ENCODE measurements at regions not wholly inside any gene's neighbourhood (a gene's known extent, or its start where the extent isn't known, plus 50 kb on each side); places are given as distances from the start of the nearest gene placed in this dataset.
A peak's percentile ranks its signal among the peaks of the same experiment; 100 is the strongest.

DNA sequence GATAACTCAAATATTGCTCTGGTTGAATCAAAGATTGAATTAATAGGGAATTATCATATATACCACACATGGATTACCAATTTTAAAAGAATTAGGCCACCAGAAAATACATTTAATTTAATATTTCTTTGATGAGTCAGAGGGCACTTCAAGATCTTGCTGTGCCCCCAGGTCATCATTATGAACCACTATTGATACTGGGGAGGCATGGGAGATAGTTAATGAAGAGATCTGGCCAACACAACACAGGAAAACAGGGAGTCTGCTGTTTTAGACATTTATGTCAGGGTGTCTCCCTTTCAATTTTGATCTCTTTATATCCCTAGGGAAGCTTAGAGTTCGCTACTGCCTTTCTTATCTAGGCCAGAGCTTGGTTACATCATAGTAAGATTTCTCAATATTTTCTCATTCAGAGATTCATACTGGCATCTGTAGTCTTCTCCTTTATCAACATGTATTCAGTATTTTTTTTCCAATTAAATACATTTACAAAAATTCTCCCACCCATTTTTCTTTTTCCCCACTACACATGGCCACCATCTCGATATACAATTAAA is 158.3 kb upstream of the ZFHX3 start:
- H3K9ac ChIP-seq (ENCODE audit: low read depth in 1 of 2, low read length in 2 of 2): no peak overlapping the region
- no peak overlapping the region for H3K27ac ChIP-seq (ENCODE audit: low read depth in 2 of 2, low read length in 2 of 2)
- peaks cover 18 to 28% of the 10 kb centered on the region in 2 donors for H3K4me1 ChIP-seq (ENCODE audit: control insufficient read depth in 2 of 2, insufficient read depth in 2 of 2, low read length in 2 of 2)

DNA sequence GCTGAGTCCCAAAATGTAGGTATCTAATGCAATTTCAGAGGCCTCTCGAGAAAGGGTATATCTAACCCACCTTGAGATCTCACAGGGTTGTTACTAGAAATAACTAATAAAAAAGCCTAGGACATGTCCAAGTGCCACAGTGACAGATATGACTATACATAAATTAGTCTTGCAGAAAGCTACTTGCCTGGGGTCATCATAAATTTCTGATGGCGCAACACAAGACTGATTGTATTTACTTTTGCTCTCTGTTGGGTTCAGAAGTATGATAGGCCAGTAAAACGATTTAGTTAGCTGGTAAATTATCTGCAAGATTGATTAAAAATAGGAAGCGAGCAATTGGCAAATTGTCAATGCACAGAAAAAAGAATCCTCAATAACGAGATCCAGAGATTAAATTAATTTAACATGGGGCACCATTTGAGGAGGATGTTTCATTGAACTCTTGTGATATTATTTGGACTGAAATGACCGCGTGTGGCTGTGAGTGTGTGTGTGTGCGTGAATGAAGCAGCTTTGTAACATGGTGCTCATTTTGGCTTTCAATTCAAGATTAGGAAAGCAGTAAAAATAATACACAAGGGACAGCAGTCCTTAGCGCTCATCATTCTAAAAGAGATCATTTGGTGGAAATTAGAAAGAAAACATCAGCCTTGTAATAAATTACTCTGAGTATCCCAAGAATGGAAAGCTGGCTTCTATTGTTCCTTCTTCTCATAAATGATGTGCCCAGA is 157.4 kb upstream of the ZFHX3 start:
- no peaks in the 10 kb centered on the region for H3K9me3 ChIP-seq (ENCODE audit: control insufficient read depth in 2 of 2, low read length in 2 of 2)
- H3K36me3 ChIP-seq (ENCODE audit: control insufficient read depth in 2 of 2, insufficient read depth in 2 of 2, low read length in 2 of 2): no peaks in the 10 kb centered on the region
- no peak overlapping the region for H3K9ac ChIP-seq (ENCODE audit: low read depth in 1 of 2, low read length in 2 of 2)
- no peaks in the 10 kb centered on the region for H3K27me3 ChIP-seq (ENCODE audit: control insufficient read depth in 2 of 2, insufficient read depth in 2 of 2, low read length in 2 of 2)
- H3K4me1 ChIP-seq (ENCODE audit: control insufficient read depth in 2 of 2, insufficient read depth in 2 of 2, low read length in 2 of 2): peaks cover 18 to 28% of the 10 kb centered on the region in 2 donors
- peak overlapping the region; percentile 25 to 66 for H3K27ac ChIP-seq (ENCODE audit: low read depth in 2 of 2, low read length in 2 of 2)
- no peak overlapping the region for H3K4me3 ChIP-seq (ENCODE audit: low read length in 2 of 2)

More for the DNA sequence above, 158.3 kb upstream of the ZFHX3 start:
- no peak overlapping the region for H3K4me3 ChIP-seq (ENCODE audit: low read length in 2 of 2)
- H3K27me3 ChIP-seq (ENCODE audit: control insufficient read depth in 2 of 2, insufficient read depth in 2 of 2, low read length in 2 of 2): no peaks in the 10 kb centered on the region
- H3K9me3 ChIP-seq (ENCODE audit: control insufficient read depth in 2 of 2, low read length in 2 of 2): no peaks in the 10 kb centered on the region
- H3K36me3 ChIP-seq (ENCODE audit: control insufficient read depth in 2 of 2, insufficient read depth in 2 of 2, low read length in 2 of 2): no peaks in the 10 kb centered on the region

DNA sequence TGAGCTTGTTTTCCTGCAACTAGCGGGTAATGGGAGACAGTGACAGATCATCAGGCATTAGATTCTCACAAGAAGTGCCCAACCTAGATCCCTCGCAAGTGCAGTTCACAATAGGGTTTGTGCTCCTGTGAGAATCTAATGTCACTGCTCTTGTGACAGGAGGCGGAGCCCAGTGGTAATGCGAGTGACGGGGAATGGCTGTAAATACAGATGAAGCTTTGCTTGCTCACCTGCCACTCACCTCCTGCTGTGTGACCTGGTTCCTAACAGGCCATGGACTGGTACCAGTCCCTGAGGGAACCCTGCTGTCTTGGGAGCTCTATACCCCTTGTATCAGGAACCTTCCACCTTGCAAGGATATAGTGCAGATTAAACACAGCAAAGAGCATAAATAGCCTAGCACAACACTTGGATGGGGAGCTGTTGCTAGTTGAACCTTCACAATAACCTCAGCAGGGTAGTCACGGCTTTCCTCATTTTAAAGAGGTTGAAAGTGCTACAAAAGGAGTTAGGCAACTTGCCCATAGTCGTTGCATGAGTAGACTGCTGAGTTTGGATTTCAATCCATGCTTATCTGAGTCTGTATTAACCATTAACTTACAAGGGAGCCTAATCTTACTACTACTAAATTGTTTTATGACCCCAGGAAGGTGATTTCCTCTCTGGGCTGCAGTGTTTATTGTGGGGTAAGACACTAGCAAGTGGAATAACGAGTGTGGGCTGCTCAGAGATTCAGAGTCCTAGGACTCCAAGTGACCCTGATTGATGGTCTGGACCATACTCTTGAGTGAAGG is 156.6 kb upstream of the ZFHX3 start:
- H3K27ac ChIP-seq (ENCODE audit: low read depth in 2 of 2, low read length in 2 of 2): peak overlapping the region; percentile 42 to 66
- peaks cover 18 to 28% of the 10 kb centered on the region in 2 donors for H3K4me1 ChIP-seq (ENCODE audit: control insufficient read depth in 2 of 2, insufficient read depth in 2 of 2, low read length in 2 of 2)
- H3K36me3 ChIP-seq (ENCODE audit: control insufficient read depth in 2 of 2, insufficient read depth in 2 of 2, low read length in 2 of 2): no peaks in the 10 kb centered on the region
- H3K4me3 ChIP-seq (ENCODE audit: low read length in 2 of 2): peak overlapping the region; percentile 2 to 26
- H3K27me3 ChIP-seq (ENCODE audit: control insufficient read depth in 2 of 2, insufficient read depth in 2 of 2, low read length in 2 of 2): no peaks in the 10 kb centered on the region
- H3K9me3 ChIP-seq (ENCODE audit: control insufficient read depth in 2 of 2, low read length in 2 of 2): no peaks in the 10 kb centered on the region
- H3K9ac ChIP-seq (ENCODE audit: low read depth in 1 of 2, low read length in 2 of 2): no peak overlapping the region

DNA sequence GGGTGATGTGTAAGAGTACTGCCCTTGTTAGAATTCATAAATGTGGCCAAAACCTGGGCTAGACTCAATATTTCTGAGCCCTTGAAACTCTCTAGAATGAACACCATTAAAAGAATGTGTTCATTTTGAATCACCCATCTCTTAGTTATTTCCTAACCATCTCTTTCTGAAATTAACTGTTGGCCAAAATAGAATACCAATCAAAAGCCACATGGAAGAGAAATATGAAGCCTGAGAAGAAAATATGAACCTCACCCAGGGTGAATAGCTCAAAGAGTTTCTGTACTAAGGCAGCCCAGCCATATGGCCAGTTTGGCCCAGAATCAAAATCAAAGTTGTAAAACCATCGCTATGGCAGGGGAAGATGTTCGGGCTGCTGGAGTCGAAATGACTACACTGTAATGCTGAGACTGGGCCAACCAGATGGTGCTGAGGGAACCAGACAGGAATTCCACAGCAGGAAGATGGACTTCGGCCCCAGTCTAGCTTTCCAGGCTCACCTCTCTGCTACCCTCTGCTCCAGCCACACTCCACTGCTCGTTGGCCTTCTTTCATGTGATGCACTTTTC is 154.3 kb upstream of the ZFHX3 start:
- no peaks in the 10 kb centered on the region for H3K27me3 ChIP-seq (ENCODE audit: control insufficient read depth in 2 of 2, insufficient read depth in 2 of 2, low read length in 2 of 2)
- no peak overlapping the region for H3K4me3 ChIP-seq (ENCODE audit: low read length in 2 of 2)
- H3K27ac ChIP-seq (ENCODE audit: low read depth in 2 of 2, low read length in 2 of 2): no peak overlapping the region
- no peaks in the 10 kb centered on the region for H3K36me3 ChIP-seq (ENCODE audit: control insufficient read depth in 2 of 2, insufficient read depth in 2 of 2, low read length in 2 of 2)
- H3K9ac ChIP-seq (ENCODE audit: low read depth in 1 of 2, low read length in 2 of 2): no peak overlapping the region
- no peaks in the 10 kb centered on the region for H3K9me3 ChIP-seq (ENCODE audit: control insufficient read depth in 2 of 2, low read length in 2 of 2)
- peaks cover 19 to 29% of the 10 kb centered on the region in 2 donors for H3K4me1 ChIP-seq (ENCODE audit: control insufficient read depth in 2 of 2, insufficient read depth in 2 of 2, low read length in 2 of 2)

DNA sequence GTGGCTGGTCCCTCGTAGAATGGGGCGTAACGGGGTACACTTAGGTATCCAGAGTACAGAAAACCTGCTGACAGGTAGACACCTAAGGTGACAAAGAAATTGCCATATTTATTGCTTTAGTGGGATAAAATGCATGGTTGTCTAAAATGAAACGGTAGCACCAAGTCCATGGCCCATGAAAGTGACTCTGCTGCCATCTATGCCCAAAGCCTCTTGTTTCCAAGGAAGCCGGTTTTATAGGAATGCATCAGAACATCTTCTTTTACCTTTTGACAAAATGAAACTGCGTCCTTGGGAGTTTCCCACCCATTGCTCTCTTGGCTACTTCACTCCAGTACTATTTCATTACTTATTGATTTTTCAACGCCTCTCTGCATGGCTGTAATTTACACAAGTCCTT is 151.3 kb upstream of the ZFHX3 start:
- H3K9me3 ChIP-seq (ENCODE audit: control insufficient read depth in 2 of 2, low read length in 2 of 2): no peaks in the 10 kb centered on the region
- H3K36me3 ChIP-seq (ENCODE audit: control insufficient read depth in 2 of 2, insufficient read depth in 2 of 2, low read length in 2 of 2): no peaks in the 10 kb centered on the region
- no peak overlapping the region for H3K27ac ChIP-seq (ENCODE audit: low read depth in 2 of 2, low read length in 2 of 2)
- no peak overlapping the region for H3K9ac ChIP-seq (ENCODE audit: low read depth in 1 of 2, low read length in 2 of 2)
- H3K4me1 ChIP-seq (ENCODE audit: control insufficient read depth in 2 of 2, insufficient read depth in 2 of 2, low read length in 2 of 2): peaks cover 18 to 19% of the 10 kb centered on the region in 2 donors
- no peak overlapping the region for H3K4me3 ChIP-seq (ENCODE audit: low read length in 2 of 2)
- no peaks in the 10 kb centered on the region for H3K27me3 ChIP-seq (ENCODE audit: control insufficient read depth in 2 of 2, insufficient read depth in 2 of 2, low read length in 2 of 2)

DNA sequence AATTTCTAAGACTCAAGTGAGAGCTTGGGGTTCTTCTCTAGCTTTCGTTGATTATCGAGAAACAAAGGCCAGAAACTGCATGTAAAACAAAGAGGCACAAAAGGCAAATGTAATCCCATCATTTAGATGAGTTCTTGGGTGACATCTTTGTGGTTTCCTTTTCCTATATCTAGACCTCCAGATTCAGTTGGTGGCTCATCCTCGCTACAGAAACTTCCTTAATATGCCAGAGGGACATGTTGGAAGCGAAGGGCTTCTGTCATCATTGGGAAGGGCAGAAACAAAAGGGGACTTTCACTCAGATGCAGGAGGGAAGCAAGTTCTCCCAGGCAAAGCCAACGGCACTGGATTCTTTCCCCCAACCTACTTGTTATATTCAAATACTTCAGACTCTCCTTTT is 150.6 kb upstream of the ZFHX3 start:
- H3K9ac ChIP-seq (ENCODE audit: low read depth in 1 of 2, low read length in 2 of 2): no peak overlapping the region
- peaks cover 14 to 15% of the 10 kb centered on the region in 2 donors for H3K4me1 ChIP-seq (ENCODE audit: control insufficient read depth in 2 of 2, insufficient read depth in 2 of 2, low read length in 2 of 2)

DNA sequence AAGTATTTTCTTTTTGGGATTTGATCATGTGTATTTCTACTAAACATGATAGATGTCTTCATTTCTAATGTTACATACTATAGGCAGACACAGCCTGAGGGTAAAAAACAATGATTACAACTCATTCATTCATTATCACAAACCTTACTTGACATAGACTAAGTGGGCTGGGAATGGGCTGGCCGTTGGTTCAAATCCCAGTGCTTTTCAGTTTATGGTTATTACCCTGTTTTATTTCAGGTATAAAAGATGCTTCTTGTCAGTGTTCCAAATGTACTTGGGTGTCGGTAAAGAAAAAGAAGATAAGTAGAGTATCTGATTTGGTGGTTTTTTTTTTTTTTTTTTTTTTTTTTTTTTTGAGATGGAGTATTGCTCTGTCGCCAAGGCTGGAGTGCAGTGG is 149.7 kb upstream of the ZFHX3 start:
- Histone ChIP-seq H3K9me3 (ENCODE audit: control insufficient read depth in 2 of 2, low read length in 2 of 2) (no peaks in the 10 kb centered on the region), H3K36me3 (ENCODE audit: control insufficient read depth in 2 of 2, insufficient read depth in 2 of 2, low read length in 2 of 2) (no peaks in the 10 kb centered on the region), H3K9ac (ENCODE audit: low read depth in 1 of 2, low read length in 2 of 2) (no peak overlapping the region), H3K27me3 (ENCODE audit: control insufficient read depth in 2 of 2, insufficient read depth in 2 of 2, low read length in 2 of 2) (no peaks in the 10 kb centered on the region), H3K27ac (ENCODE audit: low read depth in 2 of 2, low read length in 2 of 2) (no peak overlapping the region), H3K4me3 (ENCODE audit: low read length in 2 of 2) (no peak overlapping the region), H3K4me1 (ENCODE audit: control insufficient read depth in 2 of 2, insufficient read depth in 2 of 2, low read length in 2 of 2) (peaks cover 7 to 8% of the 10 kb centered on the region in 2 donors)

More for the DNA sequence above, 150.6 kb upstream of the ZFHX3 start:
- H3K4me3 ChIP-seq (ENCODE audit: low read length in 2 of 2): no peak overlapping the region
- no peaks in the 10 kb centered on the region for H3K9me3 ChIP-seq (ENCODE audit: control insufficient read depth in 2 of 2, low read length in 2 of 2)
- H3K36me3 ChIP-seq (ENCODE audit: control insufficient read depth in 2 of 2, insufficient read depth in 2 of 2, low read length in 2 of 2): no peaks in the 10 kb centered on the region
- H3K27ac ChIP-seq (ENCODE audit: low read depth in 2 of 2, low read length in 2 of 2): no peak overlapping the region
- H3K27me3 ChIP-seq (ENCODE audit: control insufficient read depth in 2 of 2, insufficient read depth in 2 of 2, low read length in 2 of 2): no peaks in the 10 kb centered on the region

DNA sequence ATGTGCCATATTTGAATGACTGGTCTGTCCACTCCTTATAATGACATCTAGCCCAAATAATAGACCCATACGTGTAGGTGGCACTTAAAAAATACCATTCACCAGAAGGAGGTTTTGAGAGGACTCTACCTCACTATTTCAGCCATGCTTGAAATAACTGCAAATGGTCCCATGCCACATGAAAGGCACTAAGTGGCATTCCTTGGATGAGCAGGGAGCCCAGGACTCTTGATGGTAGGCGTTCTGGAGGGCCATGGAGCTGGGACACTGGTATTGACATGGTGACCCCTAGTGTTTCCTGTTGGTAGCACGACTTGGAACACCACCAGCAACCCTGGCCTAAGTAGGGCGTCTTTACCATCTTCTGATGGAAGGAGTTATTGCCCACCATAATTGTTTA is 148.7 kb upstream of the ZFHX3 start:
- Histone ChIP-seq H3K4me3 (ENCODE audit: low read length in 2 of 2) (no peak overlapping the region), H3K27me3 (ENCODE audit: control insufficient read depth in 2 of 2, insufficient read depth in 2 of 2, low read length in 2 of 2) (no peaks in the 10 kb centered on the region), H3K36me3 (ENCODE audit: control insufficient read depth in 2 of 2, insufficient read depth in 2 of 2, low read length in 2 of 2) (no peaks in the 10 kb centered on the region), H3K27ac (ENCODE audit: low read depth in 2 of 2, low read length in 2 of 2) (no peak overlapping the region), H3K9ac (ENCODE audit: low read depth in 1 of 2, low read length in 2 of 2) (no peak overlapping the region), H3K9me3 (ENCODE audit: control insufficient read depth in 2 of 2, low read length in 2 of 2) (no peaks in the 10 kb centered on the region), H3K4me1 (ENCODE audit: control insufficient read depth in 2 of 2, insufficient read depth in 2 of 2, low read length in 2 of 2) (peaks cover 5% of the 10 kb centered on the region in 2 donors)

DNA sequence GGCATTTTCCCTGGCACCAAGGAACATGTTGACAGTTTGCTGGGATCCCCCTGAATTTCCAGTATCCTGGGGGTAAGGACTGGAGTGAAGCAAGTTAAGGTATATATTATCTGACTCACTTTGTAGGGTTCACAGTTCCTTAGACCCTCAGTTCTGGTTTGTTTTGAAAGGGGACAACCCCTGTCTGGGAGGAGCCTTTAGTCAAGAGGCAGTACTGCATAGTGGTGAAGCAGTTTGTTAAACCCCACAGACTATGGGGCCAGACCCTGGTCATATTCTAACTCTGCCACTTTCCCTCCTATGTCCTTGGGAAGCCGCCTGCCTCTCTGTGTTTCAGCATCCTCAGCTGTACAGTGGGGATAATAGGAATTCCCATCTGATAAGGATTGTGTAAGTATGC is 145.5 kb upstream of the ZFHX3 start:
- Histone ChIP-seq H3K27me3 (ENCODE audit: control insufficient read depth in 2 of 2, insufficient read depth in 2 of 2, low read length in 2 of 2) (no peaks in the 10 kb centered on the region), H3K9me3 (ENCODE audit: control insufficient read depth in 2 of 2, low read length in 2 of 2) (no peaks in the 10 kb centered on the region), H3K36me3 (ENCODE audit: control insufficient read depth in 2 of 2, insufficient read depth in 2 of 2, low read length in 2 of 2) (no peaks in the 10 kb centered on the region), H3K4me3 (ENCODE audit: low read length in 2 of 2) (no peak overlapping the region), H3K9ac (ENCODE audit: low read depth in 1 of 2, low read length in 2 of 2) (no peak overlapping the region), H3K27ac (ENCODE audit: low read depth in 2 of 2, low read length in 2 of 2) (no peak overlapping the region), H3K4me1 (ENCODE audit: control insufficient read depth in 2 of 2, insufficient read depth in 2 of 2, low read length in 2 of 2) (peaks cover 5% of the 10 kb centered on the region in 2 donors)
